ENCODE measurements at regions not wholly inside any gene's neighbourhood (a gene's known extent, or its start where the extent isn't known, plus 50 kb on each side); places are given as distances from the start of the nearest gene placed in this dataset.

- DNase-seq = no peak
These were observed 319.2 kb downstream of the IRX2 start for GRCh38 chr5:2432076-2432920.

DNA sequence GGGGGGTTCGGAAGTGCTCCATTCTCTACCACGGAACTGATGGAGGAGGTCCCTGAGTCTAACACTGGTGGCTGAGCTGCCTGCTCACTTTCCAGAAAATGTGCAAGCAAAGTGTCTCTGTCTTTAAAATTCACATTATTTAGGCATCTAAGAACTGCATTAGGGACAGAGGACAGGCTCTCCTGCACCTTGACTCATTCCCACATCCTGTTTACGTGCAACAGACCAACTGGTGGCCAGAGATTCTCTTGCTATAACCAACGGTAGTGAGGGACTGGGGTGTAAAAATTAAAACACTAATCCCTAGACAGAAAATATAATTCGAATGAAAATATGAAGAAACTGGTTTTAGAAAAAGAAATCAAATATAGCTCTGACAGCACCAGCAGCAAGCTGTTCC is 320.9 kb downstream of the IRX2 start:
- no peak for DNase-seq

- DNase-seq = no peak
These were observed 323.5 kb downstream of the IRX2 start for GRCh38 chr5:2427983-2428382.

DNA sequence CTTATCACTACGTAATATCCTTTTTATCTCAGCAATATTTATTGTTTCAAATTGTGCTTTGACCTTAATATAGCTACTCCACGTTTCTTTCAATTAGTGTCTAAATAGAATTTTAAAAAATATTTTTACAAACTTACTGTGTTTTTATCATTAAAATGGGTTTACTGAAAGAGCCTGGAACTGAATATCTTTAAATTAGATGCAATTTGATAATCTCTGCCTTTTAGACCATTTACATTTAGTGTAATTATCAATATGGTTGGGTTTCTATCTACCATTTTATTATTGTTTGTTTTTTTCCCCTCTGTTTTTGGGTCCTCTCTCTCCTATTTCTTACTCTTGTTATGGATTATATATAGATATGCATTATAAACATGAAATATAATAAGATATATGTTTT is 327.8 kb downstream of the IRX2 start:
- DNase-seq = no peak

DNA sequence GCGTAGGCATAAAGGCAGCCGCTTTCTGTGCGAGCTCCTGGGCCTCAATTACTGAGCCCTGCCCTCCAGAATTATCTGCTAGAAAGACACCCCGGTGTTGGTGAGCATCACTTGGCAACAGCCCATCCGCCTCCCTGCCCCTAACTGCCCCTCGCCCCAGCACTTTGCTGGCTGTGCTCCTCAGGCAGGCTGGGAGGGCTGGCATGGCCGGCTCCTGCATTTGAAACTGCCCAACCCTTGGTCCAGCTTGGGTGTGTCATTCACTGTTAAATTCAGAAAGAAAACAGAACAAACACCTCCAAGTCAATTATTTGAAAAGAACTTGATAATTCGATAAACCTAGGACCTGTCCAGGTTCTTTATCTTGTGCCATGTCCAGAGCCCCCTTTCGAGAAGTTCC is 334.2 kb downstream of the IRX2 start:
- no peak for DNase-seq

GRCh38 chr5:2415678-2416077 is 335.8 kb downstream of the IRX2 start:
- no peak for DNase-seq

DNA sequence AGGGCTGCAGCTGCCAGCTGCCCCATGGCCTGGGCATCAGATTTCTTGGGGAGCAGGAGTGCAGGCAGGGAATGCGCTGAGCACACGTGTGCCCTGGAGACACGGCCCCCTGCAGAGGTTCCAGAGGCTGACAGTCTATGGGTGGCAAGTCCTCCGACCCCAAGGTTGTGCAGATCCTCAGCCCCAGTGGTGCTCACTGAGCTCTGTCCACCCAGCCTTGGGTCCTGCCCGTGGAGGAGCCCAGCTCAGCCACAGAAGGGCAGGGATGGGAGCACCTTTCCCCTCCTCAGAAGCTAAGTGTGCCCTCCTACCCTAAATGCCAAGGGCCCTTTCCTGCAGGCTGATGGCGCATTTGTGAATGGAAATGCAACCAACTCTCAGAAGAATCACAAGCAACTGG is 341.0 kb downstream of the IRX2 start:
- no peak for DNase-seq

- DNase-seq = peak; percentile 7
These were observed 348.2 kb downstream of the IRX2 start for GRCh38 chr5:2403296-2403695.

DNA sequence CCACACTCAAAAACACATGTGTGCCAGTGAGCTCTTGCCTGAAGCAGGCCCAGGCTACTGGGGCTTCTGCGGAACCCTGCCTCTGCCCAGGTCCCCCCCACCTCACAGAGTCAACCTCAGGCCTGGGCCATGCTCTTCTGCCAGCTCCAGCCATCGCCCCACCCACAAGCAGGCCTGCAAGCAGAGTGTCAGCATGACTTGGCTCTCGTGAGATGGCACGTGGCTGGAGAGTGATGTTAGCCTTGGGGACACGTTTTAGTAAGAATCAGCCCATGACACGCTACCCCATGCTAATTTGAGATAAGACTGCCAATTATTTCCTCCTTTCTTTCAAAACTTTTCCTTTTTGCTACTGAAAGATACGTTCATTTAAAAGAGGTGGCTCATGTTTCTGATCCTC is 351.7 kb downstream of the IRX2 start:
- DNase-seq = peak; percentile 22

- DNase-seq = no peak
These were observed 352.4 kb downstream of the IRX2 start for GRCh38 chr5:2399096-2399495.

DNA sequence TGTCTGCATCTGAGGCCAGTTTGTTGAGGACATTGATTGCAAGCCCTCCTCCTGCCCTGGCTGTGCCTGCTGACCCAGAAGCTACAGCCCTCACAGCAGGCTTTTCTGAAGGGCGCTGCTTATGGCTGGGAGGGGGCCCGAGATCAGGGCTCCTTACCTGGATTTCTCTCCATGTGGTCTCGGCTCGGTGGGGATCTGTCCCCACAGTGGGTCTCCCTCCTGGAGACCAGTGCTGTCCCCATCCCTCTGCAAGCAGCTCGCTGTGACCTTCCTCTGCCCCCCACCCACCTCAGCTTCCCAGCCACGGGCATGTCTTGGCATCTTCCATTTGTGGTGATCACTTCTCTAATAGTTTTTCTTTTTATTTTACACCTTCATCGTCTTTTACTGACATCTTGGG is 357.9 kb downstream of the IRX2 start:
- DNase-seq = no peak

DNA sequence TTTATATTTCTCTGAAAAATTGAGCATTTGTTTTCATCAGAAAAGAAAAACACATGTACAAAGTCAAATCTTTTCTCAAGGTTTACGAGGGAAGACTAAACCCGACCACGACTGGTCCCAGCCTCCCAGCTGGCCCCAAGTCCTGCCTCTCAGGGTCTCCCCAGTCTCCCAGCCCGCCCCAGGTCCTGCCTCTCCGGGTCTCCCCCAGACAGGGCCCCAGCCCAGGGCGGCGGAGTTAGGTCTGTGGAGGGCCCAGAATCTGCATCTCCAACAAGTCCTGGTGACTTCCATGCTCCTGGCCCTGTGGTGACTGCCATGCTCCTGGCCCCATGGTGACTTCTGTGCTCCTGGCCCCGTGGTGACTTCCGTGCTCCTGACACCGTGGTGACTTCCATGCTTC is 359.9 kb downstream of the IRX2 start:
- DNase-seq = no peak

DNA sequence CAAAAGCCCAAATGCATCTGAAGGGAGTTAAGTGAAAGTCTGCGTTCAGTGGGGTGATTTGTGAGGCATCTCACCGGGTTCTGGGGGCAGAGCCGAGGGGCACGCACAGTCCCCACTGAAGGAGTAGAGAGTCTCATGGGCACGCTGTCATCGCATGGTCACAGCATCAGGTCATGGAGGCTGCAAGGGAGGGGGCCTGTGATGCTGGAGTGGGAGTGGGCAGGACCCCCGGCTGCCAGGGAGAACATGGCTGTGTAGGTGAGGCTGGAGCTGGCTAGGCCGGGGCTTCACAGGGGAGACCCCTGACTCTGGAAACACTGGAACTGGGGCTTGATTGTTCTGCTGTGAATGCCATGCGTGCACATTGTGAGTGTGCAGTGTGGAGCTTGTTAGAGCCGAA is 360.5 kb downstream of the IRX2 start:
- no peak for DNase-seq

- no peak for DNase-seq
These were observed 362.9 kb downstream of the IRX2 start for GRCh38 chr5:2388571-2388970.

DNA sequence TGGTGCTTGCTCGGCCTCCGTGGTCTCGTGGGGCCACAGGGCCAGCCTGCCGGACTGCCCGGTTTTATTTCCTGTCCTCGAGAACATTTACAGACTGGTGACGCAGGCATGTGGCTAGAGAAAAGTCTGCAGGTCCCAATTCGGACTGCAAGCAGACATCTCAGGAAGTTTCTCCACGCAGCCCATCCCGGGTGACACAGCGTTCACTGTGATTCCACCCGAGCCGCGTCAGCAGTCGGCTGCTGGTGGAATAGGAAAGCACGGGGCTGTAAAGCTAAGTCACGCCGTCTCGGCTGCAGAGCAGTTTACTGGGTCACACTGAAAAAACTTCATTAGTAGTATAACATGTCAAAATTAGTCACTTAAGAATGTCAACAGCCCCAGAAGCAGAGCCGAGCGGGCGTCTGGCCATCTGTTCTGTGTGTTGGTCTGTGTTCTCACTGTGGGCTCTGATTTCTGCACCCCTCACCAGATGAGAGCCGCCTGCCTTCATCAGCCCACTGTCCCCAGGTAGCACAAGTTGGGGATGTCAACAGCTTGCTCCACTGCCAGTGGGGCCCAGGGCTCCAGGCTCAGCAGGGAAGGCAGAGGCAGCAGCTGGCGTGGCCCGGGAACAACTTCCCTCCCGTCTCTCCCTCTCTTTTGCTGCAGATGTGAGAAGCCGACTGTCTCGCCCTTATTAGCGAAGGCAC is 363.7 kb downstream of the IRX2 start:
- no peak for DNase-seq

DNA sequence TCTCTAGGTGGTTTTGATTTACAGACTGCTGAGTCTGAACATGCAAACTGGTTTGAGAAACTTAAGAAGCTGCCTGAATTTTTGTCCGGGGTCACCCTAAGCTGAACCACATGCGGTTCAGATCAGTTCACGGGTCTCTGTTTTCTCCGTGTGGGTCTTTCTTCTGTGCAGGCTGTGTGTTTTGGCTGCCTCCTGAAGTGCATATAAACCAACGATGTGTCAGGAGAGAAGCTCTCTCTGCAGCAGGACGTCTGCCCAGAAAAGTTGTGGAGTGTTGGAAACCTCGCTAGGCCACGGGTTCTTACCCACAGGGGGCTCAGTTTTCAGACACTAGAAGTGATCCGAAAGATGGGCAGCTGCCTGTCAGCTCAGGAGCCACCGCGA is 364.2 kb downstream of the IRX2 start:
- DNase-seq = no peak

GRCh38 chr5:2385818-2386217 is 365.7 kb downstream of the IRX2 start:
- peak; percentile 23 for DNase-seq

DNA sequence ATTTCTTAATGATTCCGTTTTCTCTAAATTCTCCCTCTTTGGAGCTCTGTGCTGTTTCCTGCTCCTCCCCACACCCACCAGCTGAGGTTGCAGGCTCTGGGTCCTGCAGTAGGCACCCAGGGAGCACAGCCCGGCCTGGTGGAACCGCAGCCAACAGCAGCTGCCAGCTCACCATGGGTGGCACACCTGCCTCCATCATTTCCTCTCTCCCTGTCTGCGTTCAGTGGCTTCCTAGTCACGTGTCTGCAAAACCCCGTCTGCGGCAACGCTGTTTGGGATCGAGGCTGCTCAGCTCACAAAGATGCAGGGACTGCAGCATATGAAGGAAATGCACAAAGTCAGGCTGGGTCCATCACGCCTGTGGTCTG is 367.8 kb downstream of the IRX2 start:
- peak; percentile 31 for DNase-seq

DNA sequence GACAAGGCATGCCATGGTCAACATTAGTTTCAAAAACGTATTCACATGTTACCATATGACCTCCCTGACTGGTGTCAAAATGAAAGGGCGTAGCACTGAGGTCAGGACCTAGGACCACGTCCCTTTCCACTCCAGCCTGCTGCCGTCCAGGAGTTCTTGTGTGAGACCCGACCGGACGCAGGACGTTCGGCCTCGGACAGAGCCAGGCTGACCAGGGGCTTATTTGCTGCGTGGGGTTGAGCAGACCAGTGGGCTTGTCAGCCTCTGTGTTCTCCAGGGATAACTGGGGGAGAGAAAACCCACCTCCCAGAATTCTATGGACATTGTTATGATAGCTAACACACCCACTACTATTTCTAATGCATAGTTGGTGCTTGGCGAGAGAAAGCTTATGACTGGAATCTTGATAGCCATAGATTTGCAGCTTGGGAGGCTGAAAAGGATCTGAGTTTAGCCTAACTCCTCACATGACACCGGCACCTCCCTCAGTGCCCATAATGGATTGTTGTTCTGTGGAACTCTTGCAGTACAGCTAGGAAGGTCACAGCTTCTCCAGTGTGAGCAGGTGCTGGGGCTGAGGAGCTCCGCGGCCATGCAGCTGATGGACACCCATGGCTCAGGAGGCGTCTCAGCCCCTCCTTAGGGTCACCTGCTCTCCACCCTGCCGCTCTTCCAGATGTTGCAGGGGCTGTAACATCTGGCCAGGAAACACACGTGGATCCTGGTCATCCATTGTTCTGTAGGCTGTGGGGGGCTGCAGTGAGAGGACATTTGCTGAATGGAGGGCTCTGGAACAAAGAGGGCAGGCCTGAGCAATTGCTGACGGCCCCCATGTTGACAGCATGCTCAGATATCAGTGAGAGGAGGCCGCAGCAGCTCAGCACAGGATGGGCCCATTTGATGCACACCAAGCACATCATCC is 368.4 kb downstream of the IRX2 start:
- peak; percentile 24 for DNase-seq

GRCh38 chr5:2381861-2382260 is 369.6 kb downstream of the IRX2 start:
- DNase-seq = no peak

DNA sequence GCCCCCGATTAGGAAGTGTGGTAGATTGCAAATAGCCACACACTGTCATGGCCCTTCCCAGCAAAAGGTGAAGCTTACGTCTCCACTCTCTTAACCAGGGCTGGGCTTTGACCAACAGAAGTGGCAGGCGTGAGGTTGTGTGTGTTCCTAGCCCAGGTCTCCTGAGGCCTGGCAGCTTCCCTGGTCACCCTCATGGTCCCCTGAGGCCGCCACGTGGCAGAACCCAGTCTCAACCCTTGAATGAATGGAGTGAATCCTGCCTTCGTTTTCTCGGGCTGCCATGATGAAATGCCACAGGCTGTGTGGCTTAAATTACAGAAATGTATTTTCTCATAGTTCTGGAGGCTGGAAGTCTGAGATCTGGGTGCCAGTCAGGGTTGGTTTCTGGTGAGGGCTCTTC is 370.4 kb downstream of the IRX2 start:
- peak; percentile 10 for DNase-seq

DNA sequence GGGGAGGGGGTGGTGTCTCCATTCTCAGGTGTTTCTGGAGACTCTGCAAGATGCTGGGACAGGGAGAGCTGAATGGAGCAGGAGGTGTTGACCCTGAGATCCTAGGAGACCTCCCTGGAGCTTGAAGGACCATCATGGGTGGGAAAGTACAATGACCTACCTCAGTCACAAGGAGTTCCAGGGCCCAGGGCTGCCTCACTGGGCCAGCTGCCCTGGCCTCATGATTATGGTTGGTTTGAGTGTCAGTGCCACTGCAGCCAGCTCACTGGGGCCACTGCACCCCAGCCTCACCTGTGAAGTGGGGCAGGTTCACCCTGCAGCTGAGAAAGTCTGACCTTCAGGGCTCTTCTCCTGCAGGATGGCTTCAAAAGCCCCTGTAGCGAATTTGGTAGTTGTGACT is 372.5 kb downstream of the IRX2 start:
- no peak for DNase-seq

- peak; percentile 4 for DNase-seq
These were observed 373.4 kb downstream of the IRX2 start for GRCh38 chr5:2378108-2378507.

- peak; percentile 3 for DNase-seq
These were observed 375.0 kb downstream of the IRX2 start for GRCh38 chr5:2376486-2376885.
